ENCODE measurements at regions not wholly inside any gene's neighbourhood (a gene's known extent, or its start where the extent isn't known, plus 50 kb on each side); places are given as distances from the start of the nearest gene placed in this dataset.

- peak; percentile 65 for TF ChIP-seq CTCF (IDR thresholded peaks at IDR 0.05; ENCODE audit: low read depth, low read length)
- DNase-seq (ENCODE audit: extremely low read depth, low read depth): no peak
Observed at GRCh38 chr2:176638167-176639015, 369.1 kb downstream of the MTX2 start.

- no peak for DNase-seq (ENCODE audit: extremely low read depth, low read depth)
- no peak for TF ChIP-seq CTCF (IDR thresholded peaks at IDR 0.05; ENCODE audit: low read depth, low read length)
Observed at GRCh38 chr2:176639016-176639343, 369.7 kb downstream of the MTX2 start.

- no peak for TF ChIP-seq CTCF (IDR thresholded peaks at IDR 0.05; ENCODE audit: low read depth, low read length)
Observed at GRCh38 chr2:176639671-176640070, 370.4 kb downstream of the MTX2 start.

GRCh38 chr2:176641436-176641835 lies 372.2 kb downstream of the MTX2 start:
- no peak for DNase-seq (ENCODE audit: extremely low read depth, low read depth)
- TF ChIP-seq CTCF (IDR thresholded peaks at IDR 0.05; ENCODE audit: low read depth, low read length): no peak

More at GRCh38 chr2:176639671-176640070, 370.4 kb downstream of the MTX2 start:
- no peak for DNase-seq (ENCODE audit: extremely low read depth, low read depth)

GRCh38 chr2:176642074-176642473 lies 372.8 kb downstream of the MTX2 start:
- DNase-seq (ENCODE audit: extremely low read depth, low read depth): no peak
- no peak for TF ChIP-seq CTCF (IDR thresholded peaks at IDR 0.05; ENCODE audit: low read depth, low read length)

- TF ChIP-seq CTCF (IDR thresholded peaks at IDR 0.05; ENCODE audit: low read depth, low read length): no peak
- no peak for DNase-seq (ENCODE audit: extremely low read depth, low read depth)
Observed at GRCh38 chr2:176643646-176644045, 374.4 kb downstream of the MTX2 start.

GRCh38 chr2:176645494-176645893 lies 376.3 kb downstream of the MTX2 start:
- no peak for DNase-seq (ENCODE audit: extremely low read depth, low read depth)
- no peak for TF ChIP-seq CTCF (IDR thresholded peaks at IDR 0.05; ENCODE audit: low read depth, low read length)
